Naive B cell (primary cell): ENCODE measurements at regions not wholly inside any gene's neighbourhood (a gene's known extent, or its start where the extent isn't known, plus 50 kb on each side); places are given as distances from the start of the nearest gene placed in this dataset.

Experiments
- ATAC-seq, 2 donors: fragments of 150-1000 bp; cut with Tn5 transposase; 2 replicates each; pipeline ENCODE4 v1.10.0; 2021; ENCODE audit warnings: low read depth in 2 of 2, mild to moderate bottlenecking in 2 of 2, moderate library complexity in 2 of 2
- DNase-seq: peaks from one replicate; pipeline ENCODE4 v3.0.0; 2022
- H3K27ac Mint-ChIP-seq, 6 donors: one replicate each; pipeline ENCODE4 v1.8.0; 2020 to 2022; ENCODE audit warnings: mild to moderate bottlenecking in 6 of 6, mixed read lengths in 6 of 6, moderate library complexity in 5 of 6, inconsistent platforms in 2 of 6
- H3K27me3 Mint-ChIP-seq, 3 donors: one replicate each; pipeline ENCODE4 v1.8.0; 2021 to 2022; ENCODE audit warnings: mixed read lengths in 3 of 3, mild to moderate bottlenecking in 1 of 3
- H3K36me3 Mint-ChIP-seq, 2 donors: one replicate each; pipeline ENCODE4 v1.8.0; 2020 to 2022; ENCODE audit warnings: mixed read lengths in 2 of 2, inconsistent platforms in 1 of 2, mild to moderate bottlenecking in 1 of 2
- H3K4me1 Mint-ChIP-seq, 3 donors: one replicate each; pipeline ENCODE4 v1.8.0; 2020 to 2022; ENCODE audit warnings: mixed read lengths in 3 of 3, inconsistent platforms in 1 of 3, mild to moderate bottlenecking in 1 of 3, moderate library complexity in 1 of 3
- H3K4me3 Mint-ChIP-seq, 8 donors: one replicate each; pipeline ENCODE4 v1.8.0; 2020 to 2022; ENCODE audit warnings: mild to moderate bottlenecking in 8 of 8, mixed read lengths in 8 of 8, moderate library complexity in 8 of 8, inconsistent platforms in 2 of 8
- H3K9me3 Mint-ChIP-seq, 7 donors: one replicate each; pipeline ENCODE4 v1.8.0; 2020 to 2022; ENCODE audit warnings: mixed read lengths in 7 of 7, mild to moderate bottlenecking in 5 of 7, inconsistent platforms in 2 of 7, moderate library complexity in 1 of 7

DNA sequence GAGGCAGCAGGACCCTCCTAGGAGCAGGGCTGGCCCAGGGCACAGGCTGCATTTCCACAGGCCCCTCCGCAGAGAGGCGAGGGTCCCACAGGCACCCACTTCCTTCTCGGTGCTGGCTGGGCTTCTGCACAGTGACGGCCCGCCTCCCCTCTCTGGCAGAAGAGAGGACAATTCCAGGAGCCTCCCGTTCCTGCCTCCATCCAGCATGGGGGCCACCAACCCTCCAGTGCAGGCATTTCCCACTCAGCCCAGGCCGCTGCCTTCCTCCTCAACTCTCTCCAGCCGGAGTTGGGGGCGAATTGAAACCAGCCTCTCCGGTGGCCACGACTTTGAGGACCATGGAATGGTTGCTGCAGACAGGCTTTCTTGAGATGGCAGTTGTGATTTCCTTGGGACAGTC is 125.0 kb upstream of the PPP2R2D start:
- Mint-ChIP-seq H3K4me1 (peaks cover 0 to 5% (median 0%) of the 10 kb centered on the region in 3 donors), H3K4me3 (no peak overlapping the region), H3K27ac (no peak overlapping the region), H3K9me3 (peaks cover 17 to 38% (median 24%) of the 10 kb centered on the region in 7 donors), H3K36me3 (peaks cover 0 to 28% of the 10 kb centered on the region in 2 donors), H3K27me3 (no peaks in the 10 kb centered on the region)
- ATAC-seq (no peak), DNase-seq (no peak)

DNA sequence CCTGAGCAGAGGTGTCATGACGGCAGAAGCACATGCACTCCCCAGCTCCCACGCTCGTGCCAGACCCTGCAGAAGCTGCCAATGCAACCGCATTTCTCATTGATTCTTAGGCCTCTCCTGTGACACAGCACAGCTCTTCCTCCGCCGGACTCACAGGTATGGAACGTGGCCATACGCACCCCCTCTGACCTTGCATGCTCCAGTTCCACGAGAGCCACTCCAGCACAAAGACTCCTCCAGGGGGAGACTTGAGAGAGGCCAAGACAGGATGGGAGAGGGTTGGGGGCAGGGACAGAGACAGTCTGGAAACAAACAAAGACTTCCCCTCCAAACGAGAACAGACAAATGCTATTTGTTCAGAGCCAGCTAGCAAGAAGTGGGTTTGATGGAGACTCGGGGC is 124.3 kb upstream of the PPP2R2D start:
- Mint-ChIP-seq H3K27ac (no peak overlapping the region), H3K4me1 (peaks cover 0 to 5% (median 0%) of the 10 kb centered on the region in 3 donors), H3K9me3 (peaks cover 17 to 38% (median 24%) of the 10 kb centered on the region in 7 donors), H3K36me3 (peaks cover 0 to 28% of the 10 kb centered on the region in 2 donors), H3K27me3 (no peaks in the 10 kb centered on the region), H3K4me3 (no peak overlapping the region)
- ATAC-seq (no peak), DNase-seq (no peak)

DNA sequence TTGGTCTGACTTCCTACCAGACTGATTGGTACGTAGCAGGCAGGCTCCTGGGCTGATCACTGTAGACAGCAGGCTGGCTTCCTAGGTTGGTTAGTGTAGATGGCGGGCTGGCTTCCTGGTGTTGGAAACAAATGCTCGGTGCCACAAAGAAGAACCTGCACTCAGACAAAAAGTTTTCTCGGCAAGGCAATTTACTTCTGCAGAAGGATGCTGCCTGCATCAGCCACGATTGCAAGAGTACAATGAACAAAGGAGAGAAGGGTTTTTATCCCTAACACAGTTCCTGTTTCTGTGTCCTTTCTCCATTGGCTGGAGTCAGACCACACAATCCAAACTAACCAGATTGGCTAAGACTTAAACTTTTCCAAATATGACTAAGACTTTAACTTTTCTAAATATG is 123.6 kb upstream of the PPP2R2D start:
- H3K4me1 Mint-ChIP-seq = peaks cover 0 to 5% (median 0%) of the 10 kb centered on the region in 3 donors
- H3K9me3 Mint-ChIP-seq = peaks cover 17 to 41% (median 24%) of the 10 kb centered on the region in 7 donors
- DNase-seq (no peak), ATAC-seq (no peak)
- no peak overlapping the region for H3K4me3 Mint-ChIP-seq
- H3K36me3 Mint-ChIP-seq = peaks cover 0 to 28% of the 10 kb centered on the region in 2 donors
- H3K27ac Mint-ChIP-seq = no peak overlapping the region
- H3K27me3 Mint-ChIP-seq = no peaks in the 10 kb centered on the region

DNA sequence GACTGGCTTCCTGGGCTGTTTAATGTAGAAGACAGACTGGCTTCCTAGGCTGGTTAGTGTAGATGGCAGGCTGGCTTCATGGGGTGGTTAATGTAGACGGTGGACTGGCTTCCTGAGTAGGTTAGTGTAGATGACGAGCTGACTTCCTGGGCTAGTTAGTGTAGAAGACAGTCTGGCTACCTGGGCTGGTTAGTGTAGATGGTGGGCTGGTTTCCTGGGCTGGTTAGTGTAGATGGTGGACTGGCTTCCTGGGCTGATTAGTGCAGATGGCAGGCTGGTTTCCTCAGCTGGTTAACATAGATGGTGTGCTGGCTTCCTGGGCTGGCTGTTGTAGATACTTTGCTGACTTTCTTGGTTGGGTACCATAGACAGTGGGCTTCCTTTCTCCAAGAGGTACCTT is 122.9 kb upstream of the PPP2R2D start:
- DNase-seq = no peak
- ATAC-seq = no peak
- Mint-ChIP-seq H3K4me1 (peaks cover 0 to under 1% (median 0%) of the 10 kb centered on the region in 3 donors), H3K27ac (no peak overlapping the region), H3K36me3 (peaks cover 0 to 28% of the 10 kb centered on the region in 2 donors), H3K4me3 (peak overlapping the region in 1 of 8 donors; percentile 9), H3K9me3 (peaks cover 18 to 45% (median 29%) of the 10 kb centered on the region in 7 donors), H3K27me3 (no peaks in the 10 kb centered on the region)

DNA sequence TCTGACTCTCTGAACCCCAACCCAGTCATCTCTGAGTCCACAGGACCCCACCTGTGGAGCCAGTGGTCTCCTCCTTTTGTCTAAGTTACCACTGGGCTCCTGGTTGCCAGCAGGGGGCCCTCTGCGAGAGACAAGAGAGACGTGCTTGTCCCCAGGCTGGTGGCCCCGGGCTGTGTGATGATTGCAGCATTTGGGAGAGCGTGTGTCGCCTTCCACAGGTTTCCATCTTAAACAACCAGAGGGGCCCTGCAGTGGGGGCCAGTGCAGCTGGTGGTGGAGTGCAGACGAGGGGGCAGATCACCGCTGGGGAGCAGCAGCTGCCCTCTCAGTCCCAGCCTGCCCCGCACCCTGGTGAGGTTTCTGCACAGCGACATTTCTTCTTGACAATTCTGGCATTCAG is 122.4 kb upstream of the PPP2R2D start:
- Mint-ChIP-seq H3K36me3 (peaks cover 0 to 28% of the 10 kb centered on the region in 2 donors), H3K4me3 (no peak overlapping the region), H3K9me3 (peaks cover 18 to 49% (median 30%) of the 10 kb centered on the region in 7 donors), H3K4me1 (no peaks in the 10 kb centered on the region), H3K27me3 (no peaks in the 10 kb centered on the region), H3K27ac (peak overlapping the region in 1 of 6 donors; percentile 25)
- no peak for ATAC-seq
- DNase-seq = no peak

DNA sequence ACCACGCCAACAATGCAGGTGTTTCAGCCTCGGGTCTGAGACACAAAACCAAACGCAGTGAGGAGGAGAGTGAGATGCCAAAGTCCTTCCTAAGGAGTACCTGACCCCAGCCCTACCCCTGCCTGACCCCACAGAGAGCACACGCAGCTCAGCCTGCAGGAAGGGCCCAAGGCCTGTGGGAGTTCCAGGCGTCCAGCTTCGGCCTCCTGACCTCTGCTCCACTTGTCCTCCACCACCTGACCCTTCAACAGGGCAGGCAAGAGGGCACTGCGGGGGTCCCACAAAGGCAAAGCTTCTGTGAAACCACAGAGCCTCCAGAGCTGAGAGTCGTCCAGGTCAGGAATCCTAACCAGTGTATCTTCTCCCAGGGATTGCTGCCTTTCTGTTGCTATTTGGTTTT is 122.0 kb upstream of the PPP2R2D start:
- no peaks in the 10 kb centered on the region for H3K4me1 Mint-ChIP-seq
- peaks cover 18 to 54% (median 30%) of the 10 kb centered on the region in 7 donors for H3K9me3 Mint-ChIP-seq
- H3K27me3 Mint-ChIP-seq = no peaks in the 10 kb centered on the region
- H3K27ac Mint-ChIP-seq = no peak overlapping the region
- ATAC-seq (no peak), DNase-seq (no peak)
- peaks cover 0 to 28% of the 10 kb centered on the region in 2 donors for H3K36me3 Mint-ChIP-seq
- no peak overlapping the region for H3K4me3 Mint-ChIP-seq

DNA sequence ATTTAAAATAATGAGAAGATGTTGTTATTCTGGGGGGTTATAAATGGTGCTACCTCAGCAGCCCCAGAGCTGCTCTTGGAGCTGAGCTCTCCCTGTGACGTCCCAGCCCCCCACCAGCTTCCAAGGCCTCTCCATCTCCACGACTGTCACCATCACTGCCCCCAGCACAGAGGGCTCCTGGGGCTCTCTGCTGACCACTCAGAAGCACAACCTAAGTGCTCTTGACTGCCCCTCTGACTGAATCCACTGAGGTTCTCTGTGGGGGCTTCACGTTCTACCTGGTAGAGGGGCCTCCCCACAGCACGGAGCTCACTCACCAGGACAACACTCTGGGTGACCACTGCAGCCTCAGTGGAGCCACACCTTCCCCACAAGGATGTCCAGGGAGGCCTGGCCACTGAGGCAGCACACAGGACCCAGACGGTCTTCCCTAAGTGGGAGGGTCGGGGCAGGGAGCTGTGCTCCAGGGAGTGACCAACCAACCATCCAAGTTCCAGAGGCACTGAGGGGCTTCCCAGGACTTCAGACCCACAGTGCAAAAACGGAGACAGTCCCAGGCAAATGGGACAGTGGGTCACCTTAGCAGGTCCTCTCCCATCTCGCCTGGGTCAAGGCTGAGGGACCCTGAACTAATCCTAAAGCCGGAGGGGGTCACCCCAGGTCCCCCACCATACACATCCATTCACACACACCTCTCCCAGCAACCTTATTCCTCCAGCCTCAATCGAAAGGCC is 121.0 kb upstream of the PPP2R2D start:
- no peak for DNase-seq
- H3K27me3 Mint-ChIP-seq = peaks cover 0 to 3% (median 0%) of the 10 kb centered on the region in 3 donors
- H3K27ac Mint-ChIP-seq = no peak overlapping the region
- peaks cover 17 to 57% (median 31%) of the 10 kb centered on the region in 7 donors for H3K9me3 Mint-ChIP-seq
- no peak overlapping the region for H3K4me3 Mint-ChIP-seq
- H3K4me1 Mint-ChIP-seq = no peaks in the 10 kb centered on the region
- ATAC-seq = no peak
- H3K36me3 Mint-ChIP-seq = peaks cover 0 to 31% of the 10 kb centered on the region in 2 donors

DNA sequence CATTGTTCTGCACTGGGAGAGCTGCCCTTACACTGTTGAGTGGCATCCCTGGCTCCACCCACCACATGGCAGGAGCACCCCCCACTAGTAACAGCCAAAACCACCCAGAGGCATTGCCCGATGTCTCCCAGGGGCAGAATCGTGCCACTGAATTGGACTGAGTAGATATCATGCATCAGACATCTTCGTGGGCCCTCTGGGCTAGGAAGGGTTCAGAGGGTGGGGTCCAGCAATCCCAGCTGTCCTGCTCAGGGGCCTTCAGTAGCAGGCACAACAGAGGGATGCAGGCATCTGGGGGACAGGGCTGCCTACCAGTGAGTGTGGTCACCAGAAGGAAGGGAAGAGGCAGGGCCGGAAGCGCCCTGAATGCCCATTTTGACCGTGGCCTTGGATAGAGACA is 119.7 kb upstream of the PPP2R2D start:
- DNase-seq (no peak), ATAC-seq (no peak)
- Mint-ChIP-seq H3K4me3 (no peak overlapping the region), H3K36me3 (peaks cover 0 to 33% of the 10 kb centered on the region in 2 donors), H3K27ac (no peak overlapping the region), H3K4me1 (no peaks in the 10 kb centered on the region), H3K27me3 (peaks cover 0 to 12% (median 0%) of the 10 kb centered on the region in 3 donors), H3K9me3 (peaks cover 15 to 51% (median 33%) of the 10 kb centered on the region in 7 donors)

DNA sequence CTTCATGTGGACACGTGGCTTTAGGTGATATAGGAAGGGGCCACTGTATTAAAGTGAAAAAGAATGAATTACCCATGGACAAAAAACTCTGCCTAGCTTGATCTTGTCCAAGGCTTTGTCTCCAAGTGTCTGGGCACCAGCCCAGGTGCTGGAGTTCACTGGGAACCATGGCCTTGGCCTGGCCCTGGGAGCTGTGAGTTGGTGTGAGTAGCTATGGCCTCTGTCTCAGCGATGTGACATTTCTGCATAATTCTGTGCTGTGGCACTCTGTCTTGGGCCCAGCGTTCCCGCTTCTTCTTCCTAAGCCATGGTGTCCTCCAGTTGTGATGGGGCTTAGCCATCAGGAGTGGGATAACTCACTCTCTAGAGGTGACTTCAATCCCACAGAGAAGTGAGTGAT is 119.0 kb upstream of the PPP2R2D start:
- H3K27me3 Mint-ChIP-seq = peaks cover 0 to 12% (median 0%) of the 10 kb centered on the region in 3 donors
- H3K9me3 Mint-ChIP-seq = peaks cover 11 to 44% (median 26%) of the 10 kb centered on the region in 7 donors
- ATAC-seq (no peak), DNase-seq (no peak)
- H3K4me3 Mint-ChIP-seq = no peak overlapping the region
- no peak overlapping the region for H3K27ac Mint-ChIP-seq
- H3K36me3 Mint-ChIP-seq = peaks cover 0 to 26% of the 10 kb centered on the region in 2 donors
- H3K4me1 Mint-ChIP-seq = no peaks in the 10 kb centered on the region

DNA sequence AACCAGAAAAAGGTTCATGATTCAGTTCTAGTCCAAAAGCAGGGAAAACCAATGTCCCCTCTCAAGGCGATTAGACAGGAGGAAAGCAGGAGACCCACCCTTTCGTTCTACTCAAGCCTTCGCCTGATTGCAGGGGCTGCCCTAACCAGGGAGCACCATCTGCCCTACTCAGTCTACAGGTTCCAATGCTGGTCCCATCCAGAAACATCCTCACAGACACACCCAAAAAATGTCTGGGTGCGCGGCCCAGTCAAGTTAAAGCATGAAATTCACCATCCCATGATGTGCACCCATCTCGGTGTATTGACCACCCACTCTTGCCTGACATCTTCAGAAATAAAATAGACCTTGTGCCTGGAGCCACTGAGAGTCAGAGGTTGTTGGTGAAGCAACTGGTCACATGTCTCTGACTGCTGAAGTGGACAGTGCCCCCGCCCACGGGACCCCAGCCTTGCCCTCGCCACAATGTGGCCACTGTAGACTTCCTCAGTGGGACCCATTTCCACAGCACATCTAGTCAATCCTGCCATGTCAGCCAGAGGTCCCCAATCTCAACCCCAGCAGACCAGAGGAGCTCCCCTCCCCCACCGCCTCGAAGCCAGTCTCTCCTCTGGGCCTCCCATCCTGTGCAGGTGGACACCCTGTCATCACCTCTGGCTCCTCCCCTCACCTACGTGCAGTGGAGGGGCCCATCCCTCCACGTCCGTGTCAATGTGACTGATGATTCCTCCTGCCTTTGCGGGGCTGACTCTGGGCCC is 116.3 kb upstream of the PPP2R2D start:
- DNase-seq (no peak), ATAC-seq (no peak)
- H3K9me3 Mint-ChIP-seq = peaks cover 3 to 31% (median 13%) of the 10 kb centered on the region in 7 donors
- H3K27me3 Mint-ChIP-seq = peaks cover 3 to 19% (median 9%) of the 10 kb centered on the region in 3 donors
- peaks cover 0 to 11% of the 10 kb centered on the region in 2 donors for H3K36me3 Mint-ChIP-seq
- no peaks in the 10 kb centered on the region for H3K4me1 Mint-ChIP-seq
- peak overlapping the region in 1 of 8 donors; percentile 84 for H3K4me3 Mint-ChIP-seq
- no peak overlapping the region for H3K27ac Mint-ChIP-seq

DNA sequence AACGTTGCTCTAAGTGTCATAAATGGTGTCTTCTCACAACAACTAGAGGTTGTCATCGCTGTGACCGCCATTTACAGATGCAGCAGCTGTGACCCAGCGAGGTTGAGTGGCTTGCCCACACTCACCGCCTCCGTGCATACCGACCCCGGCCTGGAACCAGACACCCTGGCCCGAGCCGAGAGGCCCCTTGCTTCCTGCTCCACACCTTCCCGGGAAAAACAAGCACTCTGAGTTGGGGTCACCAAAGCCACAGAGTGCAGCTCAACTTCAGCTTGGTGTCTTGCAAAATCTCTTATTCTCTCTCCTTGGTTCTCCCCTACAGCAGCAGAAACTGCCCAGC is 115.7 kb upstream of the PPP2R2D start:
- peaks cover 2 to 31% (median 13%) of the 10 kb centered on the region in 7 donors for H3K9me3 Mint-ChIP-seq
- peaks cover 0 to under 1% (median 0%) of the 10 kb centered on the region in 3 donors for H3K4me1 Mint-ChIP-seq
- DNase-seq (no peak), ATAC-seq (no peak)
- H3K36me3 Mint-ChIP-seq = peaks cover 0 to 11% of the 10 kb centered on the region in 2 donors
- H3K4me3 Mint-ChIP-seq = peak overlapping the region in 1 of 8 donors; percentile 84
- peaks cover 3 to 19% (median 9%) of the 10 kb centered on the region in 3 donors for H3K27me3 Mint-ChIP-seq
- no peak overlapping the region for H3K27ac Mint-ChIP-seq

DNA sequence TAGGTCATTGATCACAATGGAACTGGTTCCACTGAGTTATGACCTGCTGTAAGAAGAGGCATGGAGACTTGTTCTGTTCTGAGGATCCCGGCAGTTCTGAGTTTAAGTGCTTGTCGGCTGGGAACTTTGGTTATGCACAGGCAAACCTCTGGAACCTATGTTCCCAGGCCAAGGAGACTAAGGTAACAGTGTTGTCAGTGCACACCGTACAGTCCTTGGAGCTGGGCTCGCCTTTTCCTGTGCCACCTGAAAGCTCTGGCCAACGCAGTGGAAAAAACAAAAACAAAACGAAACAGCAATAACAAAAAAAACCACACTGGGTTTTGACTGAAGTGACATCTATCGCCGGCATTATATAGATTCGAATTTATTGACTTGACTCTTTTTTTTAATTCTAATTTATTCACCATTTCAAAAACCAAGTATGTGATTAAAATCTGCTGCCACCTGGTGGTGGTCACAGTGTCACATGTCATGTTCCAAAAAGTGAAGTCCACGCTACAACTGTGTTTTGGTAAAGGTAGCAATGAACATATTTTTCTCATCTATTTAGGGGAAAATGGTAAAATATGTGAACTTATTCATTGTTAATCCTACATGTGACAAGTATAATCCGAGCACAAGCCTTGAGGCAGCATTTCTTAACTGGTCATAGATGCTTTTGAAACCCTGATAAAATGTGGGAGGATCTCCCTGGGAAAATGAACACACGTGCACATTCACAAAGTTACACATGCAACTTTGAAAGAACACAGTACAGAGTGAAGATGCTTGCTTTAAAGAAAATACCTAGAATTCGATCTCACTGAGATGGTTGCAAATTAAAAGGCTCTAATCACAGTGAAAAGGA is 113.8 kb upstream of the PPP2R2D start:
- Mint-ChIP-seq H3K36me3 (peaks cover 0 to 11% of the 10 kb centered on the region in 2 donors), H3K4me1 (peaks cover 0 to 5% (median 3%) of the 10 kb centered on the region in 3 donors), H3K27me3 (peaks cover 10 to 19% (median 12%) of the 10 kb centered on the region in 3 donors), H3K9me3 (peaks cover 2 to 19% (median 13%) of the 10 kb centered on the region in 7 donors), H3K27ac (no peak overlapping the region), H3K4me3 (no peak overlapping the region)
- ATAC-seq (no peak), DNase-seq (no peak)

DNA sequence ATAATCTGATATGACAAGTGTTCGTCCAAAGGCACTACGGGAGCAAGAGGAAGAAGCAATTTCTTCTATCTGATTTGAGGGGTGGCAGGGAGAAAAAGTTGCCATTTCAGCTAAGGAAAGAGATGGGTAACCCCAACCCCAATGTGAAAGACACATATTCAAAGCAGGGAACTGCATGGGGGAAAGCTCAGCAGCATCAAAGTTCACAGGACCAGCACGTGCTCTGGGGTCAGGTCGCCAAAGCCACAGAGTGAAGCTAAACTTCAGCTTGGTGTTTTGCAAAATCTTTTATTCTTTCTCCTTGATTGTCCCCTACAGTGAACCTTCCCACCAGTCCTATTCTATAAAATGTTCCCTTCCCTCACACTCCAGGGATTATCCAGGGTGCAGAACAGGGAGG is 112.8 kb upstream of the PPP2R2D start:
- Mint-ChIP-seq H3K27me3 (peaks cover 14 to 19% (median 18%) of the 10 kb centered on the region in 3 donors), H3K4me3 (no peak overlapping the region), H3K36me3 (peaks cover 0 to 11% of the 10 kb centered on the region in 2 donors), H3K4me1 (peaks cover 0 to 5% (median 3%) of the 10 kb centered on the region in 3 donors), H3K27ac (no peak overlapping the region), H3K9me3 (peaks cover 0 to 12% (median 8%) of the 10 kb centered on the region in 7 donors)
- ATAC-seq (no peak), DNase-seq (no peak)
